Suprapubic skin (tissue), 4 donors: ENCODE measurements at regions not wholly inside any gene's neighbourhood (a gene's known extent, or its start where the extent isn't known, plus 50 kb on each side); places are given as distances from the start of the nearest gene placed in this dataset.

Experiments
- POLR2A ChIP-seq, 2 donors: fragments of 450-650 bp; IDR thresholded peaks; one replicate each; pipeline ENCODE4 v1.6.1; 2017; ENCODE audit warnings: antibody characterized with exemption in 2 of 2, mild to moderate bottlenecking in 2 of 2, moderate library complexity in 2 of 2
- POLR2AphosphoS5 ChIP-seq, 3 donors: sonication (generic); formaldehyde crosslinking; IDR thresholded peaks; one replicate each; pipeline ENCODE4 v1.6.1; 2017; ENCODE audit warnings: antibody characterized with exemption in 3 of 3
- TF ChIP-seq, protein P1 (sequence below), 2 donors: fragments of 200-600 bp in 1 of 2; fragments of 450-650 bp in 1 of 2; sonication (generic) in 1 of 2; IDR thresholded peaks; one replicate each; pipeline ENCODE4 v1.5.1; 2016 to 2019; ENCODE audit warnings: antibody characterized with exemption in 2 of 2, mild to moderate bottlenecking in 1 of 2, moderate library complexity in 1 of 2

DNA sequence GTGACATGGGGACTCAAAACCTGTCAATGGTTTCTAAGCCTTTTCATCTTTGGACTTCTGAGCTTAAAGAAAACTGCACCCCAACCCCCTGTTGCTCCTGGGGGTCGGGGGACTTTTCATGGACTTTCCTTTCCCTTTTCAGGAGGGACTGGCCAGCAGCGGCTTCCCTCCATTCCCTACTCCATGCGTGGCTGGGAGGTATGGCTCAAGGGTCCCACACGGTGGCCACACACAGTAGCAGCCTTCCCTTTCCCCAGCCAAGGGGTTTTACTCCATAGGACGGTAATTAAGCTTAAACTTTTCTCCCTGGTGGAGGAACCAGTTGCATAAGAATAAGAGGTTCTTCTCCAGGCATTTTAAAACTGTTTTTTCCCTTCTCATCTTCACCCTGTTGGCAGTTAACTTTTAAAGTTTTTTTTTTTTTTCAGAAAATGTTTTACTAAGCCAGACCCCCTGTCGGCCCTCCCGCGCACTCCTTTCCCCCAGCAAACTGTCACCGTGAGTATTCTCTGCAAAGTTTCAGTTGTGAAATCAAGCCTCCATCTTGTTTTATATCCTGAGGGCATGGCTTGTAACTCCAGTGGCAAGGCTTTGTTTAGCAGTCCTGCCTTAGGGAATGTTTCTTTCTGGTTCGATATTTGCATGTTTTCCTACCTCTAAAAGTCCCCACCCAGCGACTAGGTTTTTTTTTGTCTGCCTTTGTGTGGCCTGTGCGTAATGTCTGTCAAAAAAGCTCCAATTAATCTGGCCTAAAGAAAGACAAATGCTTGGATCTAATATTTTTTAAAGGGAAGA lies 325.7 kb downstream of the TLL1 start:
- TF ChIP-seq, protein P1, sequence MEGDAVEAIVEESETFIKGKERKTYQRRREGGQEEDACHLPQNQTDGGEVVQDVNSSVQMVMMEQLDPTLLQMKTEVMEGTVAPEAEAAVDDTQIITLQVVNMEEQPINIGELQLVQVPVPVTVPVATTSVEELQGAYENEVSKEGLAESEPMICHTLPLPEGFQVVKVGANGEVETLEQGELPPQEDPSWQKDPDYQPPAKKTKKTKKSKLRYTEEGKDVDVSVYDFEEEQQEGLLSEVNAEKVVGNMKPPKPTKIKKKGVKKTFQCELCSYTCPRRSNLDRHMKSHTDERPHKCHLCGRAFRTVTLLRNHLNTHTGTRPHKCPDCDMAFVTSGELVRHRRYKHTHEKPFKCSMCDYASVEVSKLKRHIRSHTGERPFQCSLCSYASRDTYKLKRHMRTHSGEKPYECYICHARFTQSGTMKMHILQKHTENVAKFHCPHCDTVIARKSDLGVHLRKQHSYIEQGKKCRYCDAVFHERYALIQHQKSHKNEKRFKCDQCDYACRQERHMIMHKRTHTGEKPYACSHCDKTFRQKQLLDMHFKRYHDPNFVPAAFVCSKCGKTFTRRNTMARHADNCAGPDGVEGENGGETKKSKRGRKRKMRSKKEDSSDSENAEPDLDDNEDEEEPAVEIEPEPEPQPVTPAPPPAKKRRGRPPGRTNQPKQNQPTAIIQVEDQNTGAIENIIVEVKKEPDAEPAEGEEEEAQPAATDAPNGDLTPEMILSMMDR (IDR thresholded peaks at IDR 0.05), result no peak
- TF ChIP-seq POLR2AphosphoS5 (IDR thresholded peaks at IDR 0.05) (no peak), POLR2A (IDR thresholded peaks at IDR 0.05) (no peak)
